CD4-positive, alpha-beta T cell (primary cell): ENCODE measurements at regions not wholly inside any gene's neighbourhood (a gene's known extent, or its start where the extent isn't known, plus 50 kb on each side); places are given as distances from the start of the nearest gene placed in this dataset.

Experiments
- ATAC-seq: fragments of 200-7000 bp; cut with Tn5 transposase; one replicate; pipeline ENCODE4 v1.10.0; 2022; ENCODE audit warnings: mild to moderate bottlenecking; ENCODE audit not compliant: poor library complexity
- CTCF ChIA-PET: fragments of 350-600 bp; sonication (Branson Sonifier 250); formaldehyde crosslinking; loops from one replicate; lab custom pipeline; 2021; ENCODE audit warnings: antibody characterized with exemption, inconsistent platforms; lab: Charles Lee
- POLR2A ChIA-PET: fragments of 350-600 bp; sonication (Branson Sonifier 250); formaldehyde crosslinking; loops from one replicate; lab custom pipeline; 2021; ENCODE audit warnings: antibody characterized with exemption, inconsistent platforms; lab: Charles Lee
- DNase-seq, 14 experiments: peaks; one replicate each; pipeline ENCODE4 v3.0.0-alpha.2; 2013 to 2020; ENCODE audit warnings: mixed read lengths in 2 of 14
- H3K27ac ChIP-seq, 2 donors: one replicate each; pipeline versions ENCODE4 v1.5.1 to v1.7.0; 2013; ENCODE audit warnings: low read length in 2 of 2, low read depth in 1 of 2, mild to moderate bottlenecking in 1 of 2
- H3K27me3 ChIP-seq, 2 experiments: 1 replicate in 1 of 2; 2 replicates in 1 of 2; pipeline versions ENCODE4 v1.6.1 to v1.7.0; 2013; ENCODE audit warnings: low read length in 2 of 2, control low read depth in 1 of 2, mild to moderate bottlenecking in 1 of 2, moderate library complexity in 1 of 2; ENCODE audit not compliant: insufficient read depth in 2 of 2, control insufficient read depth in 1 of 2
- H3K36me3 ChIP-seq: one replicate; pipeline ENCODE4 v1.6.1; 2013; ENCODE audit warnings: low read length, control low read depth; ENCODE audit not compliant: insufficient read depth
- H3K4me1 ChIP-seq: one replicate; pipeline ENCODE4 v1.6.1; 2013; ENCODE audit warnings: low read length, control low read depth; ENCODE audit not compliant: insufficient read depth
- H3K4me3 ChIP-seq: one replicate; pipeline ENCODE4 v1.5.1; 2013; ENCODE audit warnings: mild to moderate bottlenecking, low read length, moderate library complexity
- H3K9me3 ChIP-seq, 2 experiments: 1 replicate in 1 of 2; 2 replicates in 1 of 2; pipeline versions ENCODE4 v1.6.1 to v1.7.0; 2013; ENCODE audit warnings: low read length in 2 of 2, mild to moderate bottlenecking in 2 of 2, control low read depth in 1 of 2, moderate library complexity in 1 of 2; ENCODE audit not compliant: control insufficient read depth in 1 of 2, insufficient read depth in 1 of 2
- H3K27ac Mint-ChIP-seq: one replicate; pipeline ENCODE4 v1.8.0; 2020; ENCODE audit warnings: mixed read lengths
- H3K27me3 Mint-ChIP-seq: one replicate; pipeline ENCODE4 v1.8.0; 2021; ENCODE audit warnings: mixed read lengths
- H3K36me3 Mint-ChIP-seq: one replicate; pipeline ENCODE4 v1.8.0; 2021; ENCODE audit warnings: low read depth, mixed read lengths
- H3K4me1 Mint-ChIP-seq: one replicate; pipeline ENCODE4 v1.8.0; 2021; ENCODE audit warnings: low read depth, mixed read lengths
- H3K4me3 Mint-ChIP-seq: one replicate; pipeline ENCODE4 v1.8.0; 2020; ENCODE audit warnings: mild to moderate bottlenecking, mixed read lengths
- H3K9me3 Mint-ChIP-seq: one replicate; pipeline ENCODE4 v1.8.0; 2020; ENCODE audit warnings: mixed read lengths
- CTCF ChIP-seq: fragments of 200-600 bp; IDR thresholded peaks from one replicate; pipeline ENCODE4 v1.8.0; 2022; ENCODE audit warnings: antibody characterized with exemption, mild to moderate bottlenecking
- intact Hi-C, 2 experiments: fragments of 100-400 bp; cut with DNase I in 1 of 2; cut with micrococcal nuclease in 1 of 2; formaldehyde crosslinking; loops; one replicate each; pipeline versions ENCODE4 v1.15.1 to v1.9.0; 2023 to 2025; cut with DNase I, micrococcal nuclease

GRCh38 chr13:90020536-90021070 is 1326.9 kb upstream of the MIR17HG start:
- no peak overlapping the region for H3K4me3 ChIP-seq
- POLR2A ChIA-PET, result no interaction called here
- no peaks in the 10 kb centered on the region for H3K27me3 Mint-ChIP-seq
- H3K4me1 Mint-ChIP-seq, result no peaks in the 10 kb centered on the region
- ATAC-seq (no peak), DNase-seq (no peak)
- H3K27me3 ChIP-seq, result no peaks in the 10 kb centered on the region
- no peak overlapping the region for H3K27ac Mint-ChIP-seq
- H3K36me3 Mint-ChIP-seq, result no peaks in the 10 kb centered on the region
- no peaks in the 10 kb centered on the region for H3K4me1 ChIP-seq
- H3K9me3 Mint-ChIP-seq, result no peaks in the 10 kb centered on the region
- TF ChIP-seq CTCF, result no peak
- H3K9me3 ChIP-seq, result peaks cover 0 to 3% of the 10 kb centered on the region in 2 experiments
- no peaks in the 10 kb centered on the region for H3K36me3 ChIP-seq
- CTCF ChIA-PET, result no interaction called here
- H3K4me3 Mint-ChIP-seq, result no peak overlapping the region
- intact Hi-C loops, result no loop called here
- H3K27ac ChIP-seq, result no peak overlapping the region

- H3K9me3 Mint-ChIP-seq, result peaks cover 8% of the 10 kb centered on the region
- Histone ChIP-seq H3K4me1 (no peaks in the 10 kb centered on the region), H3K9me3 (peaks cover 8 to 10% of the 10 kb centered on the region in 2 experiments), H3K36me3 (no peaks in the 10 kb centered on the region), H3K4me3 (no peak overlapping the region), H3K27me3 (no peaks in the 10 kb centered on the region), H3K27ac (no peak overlapping the region)
- TF ChIP-seq CTCF, result no peak
- ChIA-PET POLR2A (no interaction called here), CTCF (no interaction called here)
- H3K4me3 Mint-ChIP-seq, result no peak overlapping the region
- H3K4me1 Mint-ChIP-seq, result no peaks in the 10 kb centered on the region
- H3K36me3 Mint-ChIP-seq, result no peaks in the 10 kb centered on the region
- no peak for DNase-seq
- no peak overlapping the region for H3K27ac Mint-ChIP-seq
- ATAC-seq, result no peak
- no peaks in the 10 kb centered on the region for H3K27me3 Mint-ChIP-seq
- intact Hi-C loops, result no loop called here
These were observed 1320.1 kb upstream of the MIR17HG start for GRCh38 chr13:90027409-90027808.

GRCh38 chr13:90032313-90032712 is 1315.2 kb upstream of the MIR17HG start:
- Mint-ChIP-seq H3K27me3 (no peaks in the 10 kb centered on the region), H3K9me3 (peaks cover 13% of the 10 kb centered on the region), H3K4me3 (no peak overlapping the region), H3K27ac (no peak overlapping the region), H3K36me3 (no peaks in the 10 kb centered on the region), H3K4me1 (no peaks in the 10 kb centered on the region)
- TF ChIP-seq CTCF, result no peak
- Histone ChIP-seq H3K27me3 (no peaks in the 10 kb centered on the region), H3K4me3 (no peak overlapping the region), H3K4me1 (no peaks in the 10 kb centered on the region), H3K36me3 (no peaks in the 10 kb centered on the region), H3K27ac (no peak overlapping the region), H3K9me3 (peaks cover 8 to 18% of the 10 kb centered on the region in 2 experiments)
- no peak for ATAC-seq
- ChIA-PET CTCF (no interaction called here), POLR2A (no interaction called here)
- DNase-seq, result no peak
- intact Hi-C loops, result no loop called here
